Lung (tissue), 11 donors: ENCODE measurements at regions not wholly inside any gene's neighbourhood (a gene's known extent, or its start where the extent isn't known, plus 50 kb on each side); places are given as distances from the start of the nearest gene placed in this dataset.

Experiments used
- ATAC-seq: fragments of 200-7000 bp; cut with Tn5 transposase; one replicate; pipeline ENCODE4 v1.9.1; 2020; ENCODE audit warnings: moderate number of reproducible peaks; ENCODE audit not compliant: insufficient read depth, low FRiP score
- DNase-seq, 3 donors: peaks; one replicate each; pipeline ENCODE4 v3.0.0-alpha.2; 2013 to 2017
- H3K27ac ChIP-seq, 2 donors: one replicate each; pipeline ENCODE4 v1.5.1; 2013; ENCODE audit warnings: mild to moderate bottlenecking in 2 of 2, moderate library complexity in 2 of 2, control low read depth in 1 of 2, inconsistent platforms in 1 of 2, low read depth in 1 of 2, low read length in 1 of 2
- H3K27me3 ChIP-seq, 3 donors: one replicate each; pipeline ENCODE4 v1.5.1; 2013; ENCODE audit warnings: low read length in 2 of 3; ENCODE audit not compliant: control insufficient read depth in 3 of 3, insufficient read depth in 3 of 3
- H3K36me3 ChIP-seq, 4 donors: one replicate each; pipeline ENCODE4 v1.5.1; 2013; ENCODE audit warnings: low read length in 4 of 4, mild to moderate bottlenecking in 1 of 4, moderate library complexity in 1 of 4; ENCODE audit not compliant: control insufficient read depth in 4 of 4, insufficient read depth in 4 of 4
- H3K4me1 ChIP-seq, 5 donors: one replicate each; pipeline ENCODE4 v1.5.1; 2013; ENCODE audit warnings: low read length in 5 of 5, mild to moderate bottlenecking in 2 of 5, moderate library complexity in 1 of 5; ENCODE audit not compliant: control insufficient read depth in 5 of 5, insufficient read depth in 5 of 5
- H3K4me3 ChIP-seq: one replicate; pipeline ENCODE4 v1.5.1; 2013; ENCODE audit warnings: mild to moderate bottlenecking, control low read depth, moderate library complexity
- H3K9ac ChIP-seq, 2 donors: one replicate each; pipeline ENCODE4 v1.5.1; 2013; ENCODE audit warnings: low read length in 2 of 2, control low read depth in 1 of 2; ENCODE audit not compliant: insufficient read depth in 1 of 2
- H3K9me3 ChIP-seq, 4 donors: one replicate each; pipeline ENCODE4 v1.5.1; 2013; ENCODE audit warnings: low read length in 3 of 4, mild to moderate bottlenecking in 1 of 4, moderate library complexity in 1 of 4; ENCODE audit not compliant: control insufficient read depth in 4 of 4, insufficient read depth in 3 of 4
- WGBS, 2 donors: extraction: QIAGEN DNeasy Blood & Tissue Kit; methylation state at CpG; one replicate each; pipeline ENCODE4 v1.1.7; 2013; 5-methylcytosine and 5-hydroxymethylcytosine counted together
- TF ChIP-seq, protein P1 (sequence below): IDR thresholded peaks from 2 replicates; pipeline ENCODE4 v1.5.1; 2012; ENCODE audit warnings: mild to moderate bottlenecking; ENCODE audit errors: control extremely low read depth, extremely low read depth
- donor health status: control.
- donor health status: control.
- donor health status: Bipolar disorder and iron deficiency.
- donor health status: healthy.
- donor health status: DM: yes; HTN: yes; CAD: no.

DNA sequence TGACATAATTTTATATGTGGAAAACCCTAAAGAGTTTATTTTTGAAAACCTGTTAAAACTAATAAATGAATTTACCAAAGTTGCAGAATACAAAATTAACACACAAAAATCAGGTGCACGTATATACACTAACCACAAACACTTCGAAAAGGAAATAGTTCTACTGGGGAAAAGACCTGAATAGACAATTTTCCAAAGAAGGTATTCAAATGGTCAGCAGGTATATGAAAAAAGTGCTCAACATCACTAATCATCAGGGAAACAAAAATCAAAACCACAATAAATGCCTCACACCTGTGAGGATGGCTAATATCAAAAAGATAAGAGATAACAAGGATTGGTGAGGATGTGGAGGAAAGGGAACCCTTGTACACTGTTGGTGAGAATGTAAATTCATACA is 110.6 kb downstream of the PXDC1 start:
- WGBS, 2 donors = 92 to 93% methylated on average over 2 of the region's 2 CpGs
- Histone ChIP-seq H3K27me3 (no peaks in the 10 kb centered on the region), H3K9ac (no peak overlapping the region), H3K4me1 (no peaks in the 10 kb centered on the region), H3K27ac (no peak overlapping the region), H3K36me3 (no peaks in the 10 kb centered on the region), H3K9me3 (no peaks in the 10 kb centered on the region), H3K4me3 (no peak overlapping the region)
- TF ChIP-seq, protein P1, sequence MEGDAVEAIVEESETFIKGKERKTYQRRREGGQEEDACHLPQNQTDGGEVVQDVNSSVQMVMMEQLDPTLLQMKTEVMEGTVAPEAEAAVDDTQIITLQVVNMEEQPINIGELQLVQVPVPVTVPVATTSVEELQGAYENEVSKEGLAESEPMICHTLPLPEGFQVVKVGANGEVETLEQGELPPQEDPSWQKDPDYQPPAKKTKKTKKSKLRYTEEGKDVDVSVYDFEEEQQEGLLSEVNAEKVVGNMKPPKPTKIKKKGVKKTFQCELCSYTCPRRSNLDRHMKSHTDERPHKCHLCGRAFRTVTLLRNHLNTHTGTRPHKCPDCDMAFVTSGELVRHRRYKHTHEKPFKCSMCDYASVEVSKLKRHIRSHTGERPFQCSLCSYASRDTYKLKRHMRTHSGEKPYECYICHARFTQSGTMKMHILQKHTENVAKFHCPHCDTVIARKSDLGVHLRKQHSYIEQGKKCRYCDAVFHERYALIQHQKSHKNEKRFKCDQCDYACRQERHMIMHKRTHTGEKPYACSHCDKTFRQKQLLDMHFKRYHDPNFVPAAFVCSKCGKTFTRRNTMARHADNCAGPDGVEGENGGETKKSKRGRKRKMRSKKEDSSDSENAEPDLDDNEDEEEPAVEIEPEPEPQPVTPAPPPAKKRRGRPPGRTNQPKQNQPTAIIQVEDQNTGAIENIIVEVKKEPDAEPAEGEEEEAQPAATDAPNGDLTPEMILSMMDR = no peak
- DNase-seq = no peak
- ATAC-seq = no peak

DNA sequence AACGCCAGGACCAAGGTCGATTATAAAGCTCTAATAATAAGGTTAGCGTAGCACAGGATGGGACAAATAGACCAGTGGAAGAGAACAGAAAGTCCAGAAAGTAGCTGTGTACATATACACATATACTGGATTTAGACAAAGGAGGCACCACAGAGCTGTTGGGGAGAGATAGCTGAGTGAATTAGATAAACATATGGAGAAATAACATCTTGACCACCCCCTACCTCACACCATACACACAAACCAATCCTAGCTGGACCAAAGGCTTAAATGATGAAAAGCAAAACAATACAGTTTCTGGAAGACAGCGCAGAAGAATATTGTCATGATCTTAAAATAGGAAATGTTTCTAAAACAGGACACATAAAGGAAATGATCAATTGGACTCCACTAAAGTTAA is 112.9 kb downstream of the PXDC1 start:
- Histone ChIP-seq H3K27me3 (no peaks in the 10 kb centered on the region), H3K36me3 (no peaks in the 10 kb centered on the region), H3K27ac (no peak overlapping the region), H3K9ac (no peak overlapping the region), H3K9me3 (no peaks in the 10 kb centered on the region), H3K4me1 (no peaks in the 10 kb centered on the region), H3K4me3 (no peak overlapping the region)
- ATAC-seq (no peak), DNase-seq (no peak)
- TF ChIP-seq, protein P1 = no peak
- WGBS, 2 donors = 74 to 80% methylated on average over 4 of the region's 4 CpGs

DNA sequence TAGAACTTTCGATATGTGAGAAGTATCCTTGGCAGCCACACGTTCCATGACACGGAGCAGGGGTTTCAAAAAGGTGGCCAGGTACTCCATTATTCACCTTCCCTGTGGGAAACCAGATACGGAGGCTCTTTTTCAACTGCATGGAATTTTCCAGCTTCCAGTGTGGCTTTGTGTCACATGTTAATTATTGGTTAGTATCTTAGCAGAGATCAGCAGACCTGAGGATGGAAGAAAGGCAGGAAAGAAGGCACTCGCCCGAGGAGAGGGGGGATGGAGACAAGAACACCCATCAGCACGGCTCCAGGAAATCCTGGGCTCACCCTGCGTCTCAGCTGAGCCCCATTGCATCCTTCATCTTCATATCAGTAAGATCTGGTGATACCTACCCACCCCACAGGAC is 115.5 kb downstream of the PXDC1 start:
- no peak for ATAC-seq
- TF ChIP-seq, protein P1 = no peak
- H3K9ac ChIP-seq = no peak overlapping the region
- WGBS, 2 donors = 76 to 91% methylated on average over 8 of the region's 8 CpGs
- no peak for DNase-seq
- H3K4me1 ChIP-seq = no peaks in the 10 kb centered on the region
- no peak overlapping the region for H3K27ac ChIP-seq
- H3K36me3 ChIP-seq = no peaks in the 10 kb centered on the region
- H3K4me3 ChIP-seq = no peak overlapping the region
- no peaks in the 10 kb centered on the region for H3K27me3 ChIP-seq
- peaks cover 0 to 1% (median 0%) of the 10 kb centered on the region in 4 donors for H3K9me3 ChIP-seq

DNA sequence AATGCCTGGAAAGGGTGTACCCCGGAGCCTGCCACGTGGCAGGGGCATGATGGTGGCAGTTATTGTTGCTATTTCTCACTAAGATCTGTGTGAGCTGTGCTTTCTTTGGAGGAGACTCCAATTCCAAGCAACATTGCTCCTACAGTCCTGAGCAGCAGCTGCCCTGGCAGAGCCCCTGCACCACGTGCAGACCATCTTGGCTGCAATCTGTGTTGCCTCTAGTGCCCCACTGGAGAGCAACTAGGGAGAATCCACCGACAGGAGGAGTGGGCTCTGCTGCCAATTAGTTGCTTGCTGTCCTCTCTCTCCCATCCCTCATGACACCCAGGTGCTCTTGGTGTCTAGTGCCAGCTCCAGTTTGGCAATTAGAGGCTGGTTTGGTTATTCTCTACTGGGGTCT is 116.0 kb downstream of the PXDC1 start:
- no peak overlapping the region for H3K27ac ChIP-seq
- no peak for ATAC-seq

More for the DNA sequence above, 116.0 kb downstream of the PXDC1 start:
- peaks cover 0 to 1% (median 0%) of the 10 kb centered on the region in 4 donors for H3K9me3 ChIP-seq
- TF ChIP-seq, protein P1 = no peak
- no peak for DNase-seq
- 80 to 92% methylated on average over 4 of the region's 4 CpGs for WGBS, 2 donors
- no peaks in the 10 kb centered on the region for H3K36me3 ChIP-seq
- no peaks in the 10 kb centered on the region for H3K27me3 ChIP-seq
- H3K4me3 ChIP-seq = no peak overlapping the region
- H3K9ac ChIP-seq = no peak overlapping the region
- no peaks in the 10 kb centered on the region for H3K4me1 ChIP-seq
